ENCODE measurements at regions not wholly inside any gene's neighbourhood (a gene's known extent, or its start where the extent isn't known, plus 50 kb on each side); places are given as distances from the start of the nearest gene placed in this dataset.
"Not testable (repeated sequence)": the region's sequence is repeated elsewhere in the genome, so short reads cannot be mapped to it uniquely, and the experiment has no call there.

GRCh38 chr1:194014014-194014413 lies 827.6 kb upstream of the B3GALT2 start:
- H3K27me3 Mint-ChIP-seq (ENCODE audit: insufficient read depth), result no peaks in the 10 kb centered on the region
- H3K9me3 Mint-ChIP-seq, result no peaks in the 10 kb centered on the region; the same call in 1 of the 2 replicates
- DNase-seq, result no peak
- no peak overlapping the region for H3K4me3 Mint-ChIP-seq
- no peak for TF ChIP-seq CTCF (IDR thresholded peaks at IDR 0.05)
- no peaks in the 10 kb centered on the region for H3K4me1 Mint-ChIP-seq (ENCODE audit: low read depth)
- H3K36me3 Mint-ChIP-seq (ENCODE audit: low read depth), result no peaks in the 10 kb centered on the region
- no peak overlapping the region for H3K27ac Mint-ChIP-seq

DNA sequence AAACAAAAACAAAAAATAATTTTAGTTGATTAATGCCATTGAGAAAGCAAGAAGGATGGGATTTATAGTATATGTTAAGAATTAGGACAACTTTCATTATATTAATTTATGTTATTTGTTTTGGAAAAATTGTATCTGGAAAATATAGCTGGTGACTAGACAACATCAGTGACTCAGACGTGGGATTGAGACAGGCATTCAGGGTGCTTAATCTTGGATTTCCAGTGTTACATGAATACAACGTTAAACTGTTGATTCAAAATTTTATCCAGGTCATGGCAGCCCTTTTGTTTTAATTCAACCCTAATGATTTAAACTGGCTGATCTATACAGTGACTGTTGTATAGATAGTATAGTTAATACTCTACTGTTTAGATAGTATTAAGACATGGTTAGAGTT lies 827.1 kb upstream of the B3GALT2 start:
- no peak for TF ChIP-seq CTCF (IDR thresholded peaks at IDR 0.05)
- Mint-ChIP-seq H3K4me1 (ENCODE audit: low read depth) (no peaks in the 10 kb centered on the region), H3K27ac (no peak overlapping the region), H3K4me3 (no peak overlapping the region), H3K9me3 (no peaks in the 10 kb centered on the region; the same call in 1 of the 2 replicates), H3K27me3 (ENCODE audit: insufficient read depth) (no peaks in the 10 kb centered on the region), H3K36me3 (ENCODE audit: low read depth) (no peaks in the 10 kb centered on the region)
- DNase-seq, result no peak

DNA sequence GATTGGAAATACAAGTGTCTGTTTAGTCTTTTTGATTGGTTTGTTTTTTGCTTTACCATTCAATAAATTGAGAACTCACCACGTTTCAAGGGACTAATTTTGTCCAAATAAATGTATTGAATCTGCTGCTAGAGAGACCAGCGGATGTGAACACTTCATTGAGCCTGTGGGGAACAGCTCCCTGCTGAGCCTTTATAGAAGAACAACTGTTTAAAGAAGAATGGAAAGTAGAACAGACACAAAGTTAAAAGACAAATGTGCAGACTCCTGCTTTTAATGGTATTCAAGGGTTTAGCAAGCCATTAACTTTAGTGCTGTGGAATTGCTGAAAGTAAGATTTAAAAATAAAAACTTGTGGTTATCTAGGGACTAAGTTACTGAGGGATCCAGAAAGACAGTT lies 817.7 kb upstream of the B3GALT2 start:
- H3K27ac Mint-ChIP-seq, result no peak overlapping the region
- H3K36me3 Mint-ChIP-seq (ENCODE audit: low read depth), result peaks cover 5% of the 10 kb centered on the region; the same call in 1 of the 2 replicates
- H3K9me3 Mint-ChIP-seq, result peaks cover 5% of the 10 kb centered on the region
- H3K4me1 Mint-ChIP-seq (ENCODE audit: low read depth), result no peaks in the 10 kb centered on the region
- no peak for TF ChIP-seq CTCF (IDR thresholded peaks at IDR 0.05)
- H3K4me3 Mint-ChIP-seq, result no peak overlapping the region
- no peak for DNase-seq
- no peaks in the 10 kb centered on the region for H3K27me3 Mint-ChIP-seq (ENCODE audit: insufficient read depth)

DNA sequence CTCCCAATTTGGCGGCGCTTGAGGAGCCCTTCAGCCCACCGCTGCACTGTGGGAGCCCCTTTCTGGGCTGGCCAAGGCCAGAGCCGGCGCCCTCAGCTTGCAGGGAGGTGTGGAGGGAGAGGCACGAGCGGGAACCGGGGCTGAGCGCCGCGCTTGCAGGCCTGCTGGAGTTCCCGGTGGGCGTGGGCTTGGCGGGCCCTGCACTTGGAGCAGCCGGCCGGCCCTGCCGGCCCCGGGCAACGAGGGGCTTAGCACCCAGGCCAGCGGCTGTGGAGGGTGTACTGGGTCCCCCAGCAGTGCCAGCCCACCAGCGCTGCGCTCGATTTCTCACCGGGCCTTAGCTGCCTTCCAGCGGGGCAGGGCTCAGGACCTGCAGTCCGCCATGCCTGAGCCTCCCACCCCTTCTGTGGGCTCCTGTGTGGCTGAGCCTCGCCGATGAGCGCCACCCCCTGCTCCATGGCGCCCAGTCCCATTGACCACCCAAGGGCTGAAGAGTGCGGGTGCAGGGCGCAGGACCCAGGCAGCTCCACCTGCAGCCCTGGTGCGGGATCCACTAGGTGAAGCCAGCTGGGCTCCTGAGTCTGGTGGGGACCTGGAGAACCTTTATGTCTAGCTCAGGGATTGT lies 815.4 kb upstream of the B3GALT2 start:
- not testable (repeated sequence) for H3K9me3 Mint-ChIP-seq; H3K36me3 Mint-ChIP-seq (ENCODE audit: low read depth); DNase-seq; H3K27ac Mint-ChIP-seq; H3K4me1 Mint-ChIP-seq (ENCODE audit: low read depth); H3K27me3 Mint-ChIP-seq (ENCODE audit: insufficient read depth); H3K4me3 Mint-ChIP-seq

DNA sequence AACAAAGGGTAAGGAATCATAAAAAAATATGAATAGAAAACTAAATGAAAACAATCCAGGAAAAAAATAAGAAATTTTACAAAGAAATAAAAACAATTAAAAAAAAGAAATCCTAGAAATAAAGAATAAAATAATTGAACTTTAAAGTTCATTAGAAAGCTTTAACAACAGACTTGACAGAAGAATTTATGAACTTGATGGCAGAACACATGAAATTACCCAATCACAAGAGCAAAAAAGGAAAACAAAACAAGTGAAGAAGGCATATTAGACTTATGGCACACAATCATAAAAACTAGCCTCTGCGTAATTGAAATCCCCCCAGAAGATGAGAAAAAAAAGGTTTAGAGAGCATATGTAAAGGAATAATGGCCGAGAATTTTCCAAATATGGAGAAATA lies 802.5 kb upstream of the B3GALT2 start:
- TF ChIP-seq CTCF (IDR thresholded peaks at IDR 0.05), result no peak
- no peak overlapping the region for H3K27ac Mint-ChIP-seq
- H3K4me3 Mint-ChIP-seq, result no peak overlapping the region
- no peak for DNase-seq
- H3K27me3 Mint-ChIP-seq (ENCODE audit: insufficient read depth), result no peaks in the 10 kb centered on the region; the same call in 1 of the 2 replicates
- H3K4me1 Mint-ChIP-seq (ENCODE audit: low read depth), result no peaks in the 10 kb centered on the region
- peaks cover 33% of the 10 kb centered on the region for H3K9me3 Mint-ChIP-seq
- peaks cover 10% of the 10 kb centered on the region for H3K36me3 Mint-ChIP-seq (ENCODE audit: low read depth)

DNA sequence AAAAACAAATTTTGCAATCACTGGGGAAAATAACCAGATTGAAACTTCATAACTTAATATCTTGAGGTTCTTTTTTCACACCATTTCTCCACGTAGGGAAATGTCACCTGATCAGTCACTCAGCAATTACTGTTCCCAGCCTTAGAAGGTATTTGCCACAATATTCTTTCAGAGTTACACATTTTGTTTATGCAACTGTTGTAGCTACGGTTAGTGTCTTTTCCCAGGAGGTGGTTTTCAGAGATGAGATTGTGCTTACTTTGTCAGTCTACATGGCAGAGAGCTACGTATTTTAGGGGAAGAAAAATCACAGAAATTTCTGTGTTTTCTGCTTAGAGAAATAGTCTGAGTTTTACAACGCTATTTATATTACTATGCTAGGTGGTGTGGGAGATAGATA lies 792.8 kb upstream of the B3GALT2 start:
- Mint-ChIP-seq H3K27ac (no peak overlapping the region), H3K36me3 (ENCODE audit: low read depth) (no peaks in the 10 kb centered on the region)
- DNase-seq, result no peak

More for the DNA sequence above, 792.8 kb upstream of the B3GALT2 start:
- no peaks in the 10 kb centered on the region for H3K9me3 Mint-ChIP-seq
- no peak overlapping the region for H3K4me3 Mint-ChIP-seq
- no peaks in the 10 kb centered on the region; the same call in 1 of the 2 replicates for H3K27me3 Mint-ChIP-seq (ENCODE audit: insufficient read depth)
- H3K4me1 Mint-ChIP-seq (ENCODE audit: low read depth), result no peaks in the 10 kb centered on the region
- TF ChIP-seq CTCF (IDR thresholded peaks at IDR 0.05), result no peak
